ENCODE measurements at regions not wholly inside any gene's neighbourhood (a gene's known extent, or its start where the extent isn't known, plus 50 kb on each side); places are given as distances from the start of the nearest gene placed in this dataset.

DNA sequence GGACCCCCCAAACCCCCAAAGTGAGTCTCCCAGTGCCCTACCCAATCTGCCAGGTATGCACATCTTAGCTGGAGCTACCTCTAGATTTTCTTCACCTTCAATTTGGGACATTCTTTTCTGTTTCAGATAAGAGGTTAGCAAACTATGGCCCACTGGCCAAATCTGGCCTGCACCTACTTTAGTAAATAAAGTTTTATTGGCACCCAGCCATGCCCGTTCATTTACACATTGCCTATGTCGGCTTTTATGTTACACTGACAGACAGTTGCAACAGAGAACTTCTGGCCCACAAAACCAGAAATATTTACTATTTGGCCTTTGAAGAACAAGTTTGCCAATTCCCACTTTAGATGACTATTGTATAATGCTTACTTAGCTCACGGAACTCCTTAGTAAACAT lies 55.9 kb upstream of the STX16 start:
- TF ChIP-seq EZH2 (optimal IDR thresholded peaks at IDR 0.05; ENCODE audit: low read depth, low read length): no peak
- TF ChIP-seq EZH2phosphoT487 (IDR thresholded peaks at IDR 0.05; ENCODE audit: low read length): no peak
- TF ChIP-seq, protein P1, sequence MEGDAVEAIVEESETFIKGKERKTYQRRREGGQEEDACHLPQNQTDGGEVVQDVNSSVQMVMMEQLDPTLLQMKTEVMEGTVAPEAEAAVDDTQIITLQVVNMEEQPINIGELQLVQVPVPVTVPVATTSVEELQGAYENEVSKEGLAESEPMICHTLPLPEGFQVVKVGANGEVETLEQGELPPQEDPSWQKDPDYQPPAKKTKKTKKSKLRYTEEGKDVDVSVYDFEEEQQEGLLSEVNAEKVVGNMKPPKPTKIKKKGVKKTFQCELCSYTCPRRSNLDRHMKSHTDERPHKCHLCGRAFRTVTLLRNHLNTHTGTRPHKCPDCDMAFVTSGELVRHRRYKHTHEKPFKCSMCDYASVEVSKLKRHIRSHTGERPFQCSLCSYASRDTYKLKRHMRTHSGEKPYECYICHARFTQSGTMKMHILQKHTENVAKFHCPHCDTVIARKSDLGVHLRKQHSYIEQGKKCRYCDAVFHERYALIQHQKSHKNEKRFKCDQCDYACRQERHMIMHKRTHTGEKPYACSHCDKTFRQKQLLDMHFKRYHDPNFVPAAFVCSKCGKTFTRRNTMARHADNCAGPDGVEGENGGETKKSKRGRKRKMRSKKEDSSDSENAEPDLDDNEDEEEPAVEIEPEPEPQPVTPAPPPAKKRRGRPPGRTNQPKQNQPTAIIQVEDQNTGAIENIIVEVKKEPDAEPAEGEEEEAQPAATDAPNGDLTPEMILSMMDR (IDR thresholded peaks at IDR 0.05; ENCODE audit: low read length): no peak
- Histone ChIP-seq H3K4me2 (ENCODE audit: low read depth, low read length) (no peak overlapping the region), H3K9ac (ENCODE audit: low read length) (no peak overlapping the region), H3K9me2 (replicated peaks; ENCODE audit: insufficient read depth, low read length) (no peaks in the 10 kb centered on the region), H3K4me3 (ENCODE audit: low read length) (no peak overlapping the region), H3K27ac (ENCODE audit: low read length) (no peak overlapping the region), H3K79me2 (ENCODE audit: low read length) (no peaks in the 10 kb centered on the region), H4K20me1 (ENCODE audit: insufficient read depth, low read length) (no peaks in the 10 kb centered on the region), H3K27me3 (replicated peaks; ENCODE audit: insufficient read depth, low read length) (peaks cover 99% of the 10 kb centered on the region), H3K36me3 (replicated peaks; ENCODE audit: insufficient read depth, low read length) (no peaks in the 10 kb centered on the region), H3K9me3 (replicated peaks; ENCODE audit: insufficient read depth, low read length) (no peaks in the 10 kb centered on the region), H2AFZ (ENCODE audit: low read length) (no peak overlapping the region), H3F3A (ENCODE audit: insufficient read depth, low read length) (no peaks in the 10 kb centered on the region), H3K4me1 (ENCODE audit: low read length) (no peaks in the 10 kb centered on the region)
- DNase-seq: no peak

DNA sequence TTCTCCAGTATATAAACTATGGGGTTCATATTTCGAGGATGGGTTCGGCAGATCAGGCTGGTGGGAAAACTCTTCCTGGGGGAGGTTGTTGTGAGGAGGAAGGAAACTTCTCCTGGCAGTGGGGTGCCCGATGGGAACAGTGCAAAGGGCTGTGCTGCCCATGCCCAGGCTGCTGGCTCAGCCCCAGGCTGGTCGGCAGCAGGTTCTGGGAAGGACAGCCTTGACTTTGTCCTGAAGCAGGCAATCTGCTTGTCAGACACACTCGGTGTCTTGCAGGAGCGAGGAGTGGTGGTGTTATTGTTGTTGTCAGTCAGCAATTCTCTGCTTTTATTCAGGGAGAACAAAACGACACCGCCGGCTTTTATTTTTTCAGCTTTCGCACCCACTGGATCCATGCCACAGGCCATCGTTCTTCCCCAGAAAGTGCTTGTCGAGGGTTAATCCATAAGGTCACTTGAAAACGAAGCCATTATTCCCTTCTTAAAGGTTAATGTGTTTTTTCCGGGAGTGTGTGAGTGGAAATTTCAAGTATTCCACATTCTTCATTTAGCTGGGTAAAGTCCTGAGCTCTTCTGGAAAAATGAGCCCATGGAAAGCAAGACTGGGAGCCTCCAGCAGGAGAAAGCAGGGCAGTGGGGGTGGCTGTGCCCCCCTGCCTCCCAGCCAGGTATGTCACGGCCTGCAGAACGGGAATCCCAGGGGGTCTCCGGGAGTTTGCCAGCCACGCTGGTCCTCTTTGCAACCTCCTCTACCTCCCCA lies 57.0 kb upstream of the STX16 start:
- Histone ChIP-seq H4K20me1 (ENCODE audit: insufficient read depth, low read length) (no peaks in the 10 kb centered on the region), H3K79me2 (ENCODE audit: low read length) (no peaks in the 10 kb centered on the region), H3F3A (ENCODE audit: insufficient read depth, low read length) (no peaks in the 10 kb centered on the region), H3K4me2 (ENCODE audit: low read depth, low read length) (no peak overlapping the region), H3K4me3 (ENCODE audit: low read length) (no peak overlapping the region), H3K9ac (ENCODE audit: low read length) (no peak overlapping the region), H3K27me3 (replicated peaks; ENCODE audit: insufficient read depth, low read length) (peaks cover 100% of the 10 kb centered on the region), H3K27ac (ENCODE audit: low read length) (no peak overlapping the region), H3K36me3 (replicated peaks; ENCODE audit: insufficient read depth, low read length) (no peaks in the 10 kb centered on the region), H3K9me2 (replicated peaks; ENCODE audit: insufficient read depth, low read length) (no peaks in the 10 kb centered on the region), H2AFZ (ENCODE audit: low read length) (no peak overlapping the region), H3K9me3 (replicated peaks; ENCODE audit: insufficient read depth, low read length) (no peaks in the 10 kb centered on the region), H3K4me1 (ENCODE audit: low read length) (no peaks in the 10 kb centered on the region)
- DNase-seq: no peak
- TF ChIP-seq, protein P1 (IDR thresholded peaks at IDR 0.05; ENCODE audit: low read length): no peak
- no peak for TF ChIP-seq EZH2phosphoT487 (IDR thresholded peaks at IDR 0.05; ENCODE audit: low read length)
- TF ChIP-seq EZH2 (optimal IDR thresholded peaks at IDR 0.05; ENCODE audit: low read depth, low read length): no peak

DNA sequence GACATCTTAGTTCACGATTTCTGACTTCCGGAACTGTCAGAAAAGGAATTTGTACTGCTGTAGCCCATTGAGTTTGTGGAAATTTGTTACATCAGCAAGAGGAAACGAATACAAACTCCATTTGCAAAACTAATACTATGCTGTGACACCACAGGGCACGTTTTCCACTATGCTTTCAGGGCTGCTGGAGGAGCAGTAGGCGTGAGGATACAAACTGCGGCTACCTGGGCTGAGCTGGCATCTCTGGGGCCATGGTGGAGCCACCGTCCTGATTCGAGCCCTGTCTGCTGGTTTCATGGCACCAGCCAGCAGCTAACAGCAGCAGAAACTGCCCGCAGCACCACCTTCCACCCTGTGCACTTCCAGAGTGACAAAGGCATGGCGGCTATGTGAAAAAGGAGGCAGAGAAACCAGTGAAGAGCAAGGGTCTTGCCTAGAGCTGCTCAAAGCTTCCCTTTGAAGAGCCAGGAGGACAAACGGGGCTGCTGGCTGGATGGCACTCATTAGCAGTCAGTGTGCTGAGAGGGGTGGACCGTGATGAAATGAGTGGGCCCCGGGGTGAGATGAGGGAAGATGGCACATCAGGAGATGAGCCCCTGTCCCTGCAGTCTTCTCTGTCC lies 58.9 kb upstream of the STX16 start:
- H3K9me2 ChIP-seq (replicated peaks; ENCODE audit: insufficient read depth, low read length): no peaks in the 10 kb centered on the region
- H3K4me3 ChIP-seq (ENCODE audit: low read length): no peak overlapping the region
- no peak overlapping the region for H3K4me2 ChIP-seq (ENCODE audit: low read depth, low read length)
- no peaks in the 10 kb centered on the region for H3K79me2 ChIP-seq (ENCODE audit: low read length)
- DNase-seq: no peak
- no peak overlapping the region for H3K27ac ChIP-seq (ENCODE audit: low read length)
- H3K4me1 ChIP-seq (ENCODE audit: low read length): no peaks in the 10 kb centered on the region
- no peak overlapping the region for H3K9ac ChIP-seq (ENCODE audit: low read length)
- H4K20me1 ChIP-seq (ENCODE audit: insufficient read depth, low read length): no peaks in the 10 kb centered on the region
- H3K36me3 ChIP-seq (replicated peaks; ENCODE audit: insufficient read depth, low read length): no peaks in the 10 kb centered on the region
- TF ChIP-seq EZH2phosphoT487 (IDR thresholded peaks at IDR 0.05; ENCODE audit: low read length): no peak
- TF ChIP-seq EZH2 (optimal IDR thresholded peaks at IDR 0.05; ENCODE audit: low read depth, low read length): no peak
- TF ChIP-seq, protein P1 (IDR thresholded peaks at IDR 0.05; ENCODE audit: low read length): no peak
- H3K9me3 ChIP-seq (replicated peaks; ENCODE audit: insufficient read depth, low read length): no peaks in the 10 kb centered on the region
- no peaks in the 10 kb centered on the region for H3F3A ChIP-seq (ENCODE audit: insufficient read depth, low read length)
- no peak overlapping the region for H2AFZ ChIP-seq (ENCODE audit: low read length)
- peaks cover 97% of the 10 kb centered on the region for H3K27me3 ChIP-seq (replicated peaks; ENCODE audit: insufficient read depth, low read length)

Data from MM.1S (cell line).